WTC11 (cell line): ENCODE measurements at regions not wholly inside any gene's neighbourhood (a gene's known extent, or its start where the extent isn't known, plus 50 kb on each side); places are given as distances from the start of the nearest gene placed in this dataset.

Source experiments
- ATAC-seq: fragments of 200-7000 bp; cut with Tn5 transposase; 2 replicates; pipeline ENCODE4 v1.10.0; 2021; ENCODE audit warnings: mild to moderate bottlenecking, moderate library complexity
- CTCF ChIA-PET: fragments of 300-600 bp; sonication (Branson Sonifier 250); formaldehyde crosslinking; loops from one replicate; lab custom pipeline; 2021; ENCODE audit warnings: antibody characterized with exemption; lab: Charles Lee
- POLR2A ChIA-PET: fragments of 350-600 bp; sonication (Branson Sonifier 250); formaldehyde crosslinking; loops from one replicate; lab custom pipeline; 2021; ENCODE audit warnings: antibody characterized with exemption; lab: Charles Lee
- DNase-seq: peaks from one replicate; pipeline ENCODE4 v3.0.0; 2021; ENCODE audit warnings: low spot score
- H3K27ac Mint-ChIP-seq: 2 replicates; pipeline ENCODE4 v1.8.0; 2021; ENCODE audit warnings: mixed read lengths
- H3K27me3 Mint-ChIP-seq: 2 replicates; pipeline ENCODE4 v1.8.0; 2021; ENCODE audit warnings: low read depth, mild to moderate bottlenecking, moderate library complexity, mixed read lengths
- H3K36me3 Mint-ChIP-seq: 2 replicates; pipeline ENCODE4 v1.8.0; 2021; ENCODE audit warnings: mixed read lengths
- H3K4me1 Mint-ChIP-seq: 2 replicates; pipeline ENCODE4 v1.8.0; 2022; ENCODE audit warnings: mixed read lengths
- H3K4me3 Mint-ChIP-seq: 2 replicates; pipeline ENCODE4 v1.8.0; 2021; ENCODE audit warnings: mild to moderate bottlenecking, moderate library complexity, mixed read lengths
- H3K9me3 Mint-ChIP-seq: 2 replicates; pipeline ENCODE4 v1.8.0; 2021; ENCODE audit warnings: mixed read lengths
- ARID4B ChIP-seq: sonication (generic); formaldehyde crosslinking; IDR thresholded peaks from 2 replicates; pipeline ENCODE4 v1.8.0; 2023; ENCODE audit warnings: missing genetic modification reagents, mild to moderate bottlenecking, borderline replicate concordance
- ATF2 ChIP-seq: sonication (generic); formaldehyde crosslinking; IDR thresholded peaks from 2 replicates; pipeline ENCODE4 v1.8.1; 2022; ENCODE audit warnings: low read depth, missing genetic modification reagents, borderline replicate concordance
- CDX4 ChIP-seq: fragments of 250-450 bp; sonication (Bioruptor Pico); IDR thresholded peaks from 2 replicates; pipeline ENCODE4 v1.9.0; 2021; ENCODE audit warnings: moderate library complexity, mild to moderate bottlenecking, inconsistent platforms, borderline replicate concordance
- E2F4 ChIP-seq: sonication (generic); formaldehyde crosslinking; IDR thresholded peaks from 2 replicates; pipeline ENCODE4 v1.8.1; 2022; ENCODE audit warnings: low read depth, mild to moderate bottlenecking, moderate library complexity, missing genetic modification reagents, borderline replicate concordance
- ESRRA ChIP-seq: sonication (generic); formaldehyde crosslinking; IDR thresholded peaks from 2 replicates; pipeline ENCODE4 v1.8.1; 2022; ENCODE audit warnings: mild to moderate bottlenecking, missing genetic modification reagents, borderline replicate concordance
- ETV6 ChIP-seq: sonication (generic); formaldehyde crosslinking; IDR thresholded peaks from 2 replicates; pipeline ENCODE4 v1.8.1; 2022; ENCODE audit warnings: mild to moderate bottlenecking, missing genetic modification reagents
- FOXP1 ChIP-seq: sonication (generic); formaldehyde crosslinking; IDR thresholded peaks from 2 replicates; pipeline ENCODE4 v1.8.0; 2022; ENCODE audit warnings: missing genetic modification reagents, mild to moderate bottlenecking, moderate library complexity, borderline replicate concordance
- HMGA2 ChIP-seq: fragments of 250-450 bp; sonication (Bioruptor Pico); IDR thresholded peaks from 2 replicates; pipeline ENCODE4 v1.4.0; 2021; ENCODE audit warnings: mild to moderate bottlenecking, moderate library complexity
- MXD4 ChIP-seq: fragments of 250-450 bp; sonication (Bioruptor Pico); IDR thresholded peaks from 2 replicates; pipeline ENCODE4 v1.8.0; 2021; ENCODE audit warnings: mild to moderate bottlenecking, moderate library complexity, borderline replicate concordance
- NR3C1 ChIP-seq: sonication (generic); formaldehyde crosslinking; conservative IDR thresholded peaks from 2 replicates; pipeline ENCODE4 v1.8.1; 2023; ENCODE audit warnings: low read depth, mild to moderate bottlenecking, missing genetic modification reagents
- PRRX2 ChIP-seq: fragments of 250-450 bp; sonication (Bioruptor Pico); IDR thresholded peaks from 2 replicates; pipeline ENCODE4 v1.8.0; 2021; ENCODE audit warnings: mild to moderate bottlenecking
- SMAD3 ChIP-seq: sonication (generic); formaldehyde crosslinking; IDR thresholded peaks from 2 replicates; pipeline ENCODE4 v1.8.0; 2022; ENCODE audit warnings: missing genetic modification reagents, mild to moderate bottlenecking, borderline replicate concordance
- SOX15 ChIP-seq: fragments of 250-450 bp; sonication (Bioruptor Pico); IDR thresholded peaks from 2 replicates; pipeline ENCODE4 v1.9.0; 2021; ENCODE audit warnings: mild to moderate bottlenecking
- TCF7 ChIP-seq: sonication (generic); formaldehyde crosslinking; IDR thresholded peaks from 2 replicates; pipeline ENCODE4 v1.8.0; 2022; ENCODE audit warnings: mild to moderate bottlenecking, low read depth, missing genetic modification reagents, moderate library complexity
- ZBTB21 ChIP-seq: sonication (generic); formaldehyde crosslinking; IDR thresholded peaks from 2 replicates; pipeline ENCODE4 v1.8.1; 2023; ENCODE audit warnings: mild to moderate bottlenecking, missing genetic modification reagents, borderline replicate concordance
- ZBTB43 ChIP-seq: sonication (generic); formaldehyde crosslinking; IDR thresholded peaks from 2 replicates; pipeline ENCODE4 v1.8.1; 2023; ENCODE audit warnings: mild to moderate bottlenecking, missing genetic modification reagents
- ZMAT4 ChIP-seq: fragments of 250-450 bp; sonication (Bioruptor Pico); IDR thresholded peaks from 2 replicates; pipeline ENCODE4 v1.9.0; 2021; ENCODE audit warnings: mild to moderate bottlenecking

GRCh38 chr5:113735751-113736150, 222.3 kb downstream of the YTHDC2 start (continued):
- no peak for TF ChIP-seq ZMAT4
- TF ChIP-seq CDX4 (CRISPR knock-in tag), result no peak
- TF ChIP-seq ZBTB43 (CRISPR knock-in tag), result no peak
- TF ChIP-seq PRRX2 (CRISPR knock-in tag), result no peak
- no peak for TF ChIP-seq MXD4
- no peak for TF ChIP-seq ATF2 (CRISPR knock-in tag)
- TF ChIP-seq FOXP1 (CRISPR knock-in tag), result no peak
- TF ChIP-seq ESRRA, result no peak
- no peak for TF ChIP-seq SMAD3 (CRISPR knock-in tag)
- no peak for TF ChIP-seq HMGA2 (CRISPR knock-in tag)
- TF ChIP-seq ZBTB21 (CRISPR knock-in tag), result no peak
- TF ChIP-seq, all 79 proteins: peak for 0

- no peak for DNase-seq
- H3K9me3 Mint-ChIP-seq, result peaks cover 9% of the 10 kb centered on the region
- no peak overlapping the region for H3K27ac Mint-ChIP-seq
- H3K36me3 Mint-ChIP-seq, result no peaks in the 10 kb centered on the region
- no peak overlapping the region for H3K4me3 Mint-ChIP-seq
- POLR2A ChIA-PET, result no interaction called here
- peaks cover 7% of the 10 kb centered on the region for H3K4me1 Mint-ChIP-seq
- TF ChIP-seq ETV6 (CRISPR knock-in tag), result no peak
- TF ChIP-seq MXD4, result no peak
- no peak for TF ChIP-seq ARID4B
- no peak for TF ChIP-seq E2F4
- TF ChIP-seq TCF7 (CRISPR knock-in tag), result no peak
- TF ChIP-seq NR3C1 (CRISPR knock-in tag), result no peak
- no peak for TF ChIP-seq SOX15
- no peak for ATAC-seq
- H3K27me3 Mint-ChIP-seq, result no peaks in the 10 kb centered on the region; the same call in 1 of the 2 replicates
- CTCF ChIA-PET, result interaction anchor here (1.0 kb wide), 1 partner anchor 63 kb away, joined by 4 read pairs; no protein-coding TSS in a partner anchor
Measured at GRCh38 chr5:113742176-113742575, 228.7 kb downstream of the YTHDC2 start.
